Sigmoid colon (tissue), 3 donors: ENCODE measurements at regions not wholly inside any gene's neighbourhood (a gene's known extent, or its start where the extent isn't known, plus 50 kb on each side); places are given as distances from the start of the nearest gene placed in this dataset.

Source experiments
- CTCF ChIP-seq, 4 experiments: fragments of 450-650 bp in 3 of 4; fragments of 200-600 bp in 1 of 4; IDR thresholded peaks; one replicate each; pipeline ENCODE4 v1.5.1; 2016 to 2019; ENCODE audit warnings: antibody characterized with exemption in 4 of 4, mild to moderate bottlenecking in 3 of 4, moderate library complexity in 2 of 4
- POLR2A ChIP-seq, 2 donors: fragments of 450-650 bp; IDR thresholded peaks; one replicate each; pipeline ENCODE4 v1.6.1; 2016; ENCODE audit warnings: antibody characterized with exemption in 2 of 2, mild to moderate bottlenecking in 2 of 2, moderate library complexity in 2 of 2

GRCh38 chr2:101638817-101639605 is 58.5 kb upstream of the MAP4K4 start:
- TF ChIP-seq POLR2A (IDR thresholded peaks at IDR 0.05) (no peak), CTCF (IDR thresholded peaks at IDR 0.05) (no peak)
